Astrocyte (in vitro differentiated cells and primary cell): ENCODE measurements at regions not wholly inside any gene's neighbourhood (a gene's known extent, or its start where the extent isn't known, plus 50 kb on each side); places are given as distances from the start of the nearest gene placed in this dataset.

ENCODE experiments used
- CTCF ChIP-seq: IDR thresholded peaks from 2 replicates; pipeline ENCODE4 v1.5.1; 2011; ENCODE audit warnings: low read depth, mild to moderate bottlenecking, inconsistent platforms, low read length, moderate library complexity; ENCODE audit not compliant: insufficient read depth
- EZH2 ChIP-seq: IDR thresholded peaks from 2 replicates; pipeline ENCODE4 v1.6.1; 2012; ENCODE audit warnings: mild to moderate bottlenecking, low read length, inconsistent platforms; ENCODE audit not compliant: insufficient read depth

GRCh38 chrX:35291013-35291412 is 348.4 kb downstream of the FAM47B start:
- TF ChIP-seq CTCF = no peak
- TF ChIP-seq EZH2 = no peak
